ENCODE measurements at regions not wholly inside any gene's neighbourhood (a gene's known extent, or its start where the extent isn't known, plus 50 kb on each side); places are given as distances from the start of the nearest gene placed in this dataset.

DNA sequence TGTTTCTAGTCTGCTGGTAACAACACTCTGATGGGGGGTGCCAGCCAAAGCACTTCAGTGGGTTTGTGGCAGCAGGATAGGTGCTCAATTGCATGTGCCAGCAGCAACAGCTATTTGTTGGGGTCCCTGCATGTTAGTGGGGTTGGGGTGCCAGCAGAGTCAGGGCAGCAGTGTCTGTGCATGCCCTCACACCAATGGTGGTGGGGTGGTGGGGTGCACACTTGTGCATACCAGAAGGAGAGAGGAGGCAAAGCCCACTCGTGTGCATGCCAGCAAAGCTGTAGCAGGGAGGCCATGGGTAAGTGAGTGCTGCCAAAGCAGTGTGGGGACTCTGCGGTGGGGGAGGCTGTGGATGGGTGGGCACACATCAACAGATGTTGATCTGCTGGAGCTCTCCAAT, 232.2 kb downstream of the GABRG2 start:
- DNase-seq (ENCODE audit: low spot score) (no peak), ATAC-seq (no peak)
- intact Hi-C loops (cut with DNase I): no loop called here

DNA sequence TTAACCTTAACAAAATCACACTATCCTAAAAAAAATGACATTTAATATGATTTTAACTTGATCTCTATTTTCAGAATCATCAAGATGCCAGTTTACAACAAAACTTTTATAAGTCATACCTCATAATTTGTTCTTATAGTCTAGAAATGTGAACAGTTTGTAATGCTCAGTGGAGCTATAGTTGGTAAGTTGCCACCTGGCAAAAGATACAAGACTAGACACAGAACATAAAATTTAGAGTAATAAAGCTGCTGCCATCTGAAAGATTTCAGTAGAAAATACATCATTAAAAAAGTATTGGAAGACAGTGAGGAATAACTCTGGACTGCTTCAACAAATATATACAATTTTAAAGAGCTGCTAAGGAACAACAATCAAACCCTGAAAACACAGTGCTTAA, 233.8 kb downstream of the GABRG2 start:
- DNase-seq (ENCODE audit: low spot score) (no peak), ATAC-seq (no peak)
- intact Hi-C loops (cut with DNase I): no loop called here

- DNase-seq (ENCODE audit: low spot score): no peak
- intact Hi-C loops (cut with DNase I): no loop called here
- ATAC-seq: no peak
Observed at GRCh38 chr5:162323466-162323865, 255.9 kb downstream of the GABRG2 start.

- ATAC-seq (no peak), DNase-seq (ENCODE audit: low spot score) (no peak)
- intact Hi-C loops (cut with DNase I): no loop called here
Observed at GRCh38 chr5:162324328-162324727, 256.8 kb downstream of the GABRG2 start.

DNA sequence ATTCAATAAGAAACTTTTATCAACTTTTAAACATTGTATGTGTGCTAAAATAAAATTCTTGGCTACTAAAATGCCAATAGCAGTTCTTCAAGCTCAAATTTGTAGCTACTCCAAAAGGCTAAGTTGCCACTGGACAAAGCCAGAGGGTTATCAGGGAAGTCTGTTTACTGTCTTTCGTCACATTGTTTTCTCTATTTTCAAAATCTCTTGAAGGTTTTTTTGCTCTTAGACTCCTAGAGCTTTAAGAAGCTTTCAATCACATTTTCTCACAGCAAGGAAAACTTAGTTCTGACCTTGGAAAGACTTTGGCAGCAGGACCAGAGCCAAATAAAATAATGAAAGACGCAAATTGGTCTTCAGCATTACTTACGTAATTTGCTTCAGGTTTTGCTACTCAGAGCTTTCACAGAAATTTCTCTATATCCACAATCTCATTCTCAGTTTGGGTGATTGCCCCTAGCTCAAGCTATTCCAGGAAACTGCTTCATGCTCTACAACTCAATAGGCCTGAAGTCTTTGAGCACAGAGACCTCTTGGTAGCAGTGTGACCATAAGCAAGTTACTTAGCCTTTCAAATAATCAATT, 257.7 kb downstream of the GABRG2 start:
- ATAC-seq (peak; percentile 62), DNase-seq (ENCODE audit: low spot score) (no peak)
- intact Hi-C loops (cut with DNase I): no loop called here

DNA sequence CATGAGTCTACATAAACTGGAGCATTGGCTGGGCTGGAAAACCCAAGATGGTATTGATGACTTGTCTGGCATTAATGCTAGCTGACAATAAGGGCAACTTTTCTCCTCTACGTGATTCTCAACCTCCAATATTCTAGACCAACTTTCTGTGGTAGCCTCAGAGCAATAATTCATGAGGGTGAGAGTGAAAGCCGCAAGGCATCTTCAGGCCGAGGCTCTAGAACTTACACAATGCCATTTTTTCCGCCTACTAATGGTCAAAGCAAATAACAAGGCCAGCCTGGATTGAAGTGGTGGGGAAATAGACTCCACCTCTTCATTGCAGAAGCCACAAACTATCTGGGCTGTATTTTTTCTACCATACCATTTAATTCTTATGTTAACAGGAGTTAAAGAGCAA, 267.4 kb downstream of the GABRG2 start:
- DNase-seq (ENCODE audit: low spot score) (no peak), ATAC-seq (no peak)
- intact Hi-C loops (cut with DNase I): no loop called here

DNA sequence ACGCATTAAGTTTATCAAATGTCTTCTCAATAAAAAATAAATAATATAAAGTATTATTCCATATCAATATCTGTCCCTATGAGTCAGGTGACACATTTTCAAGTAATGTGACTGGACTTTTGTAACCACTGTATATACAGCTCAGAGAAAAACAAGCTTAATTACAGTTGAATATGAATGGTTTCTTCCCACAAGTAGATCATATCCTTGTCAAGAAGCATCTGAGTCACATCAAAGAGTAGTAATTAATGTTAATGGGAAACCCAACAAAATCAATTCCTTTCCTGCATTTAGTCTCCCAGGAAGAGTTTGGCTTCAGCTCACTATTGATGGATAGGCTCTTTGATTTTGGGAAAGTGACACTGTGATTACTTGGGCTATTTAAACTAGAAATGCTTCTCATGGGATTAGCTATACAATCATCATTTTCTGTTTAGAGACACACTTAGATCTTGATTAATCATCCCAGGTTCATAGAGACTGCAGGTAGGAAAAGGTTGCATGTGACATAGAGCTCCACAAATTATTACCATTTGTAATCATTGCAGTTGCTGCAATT, 292.9 kb downstream of the GABRG2 start:
- no peak for ATAC-seq
- intact Hi-C loops (cut with DNase I): no loop called here

DNA sequence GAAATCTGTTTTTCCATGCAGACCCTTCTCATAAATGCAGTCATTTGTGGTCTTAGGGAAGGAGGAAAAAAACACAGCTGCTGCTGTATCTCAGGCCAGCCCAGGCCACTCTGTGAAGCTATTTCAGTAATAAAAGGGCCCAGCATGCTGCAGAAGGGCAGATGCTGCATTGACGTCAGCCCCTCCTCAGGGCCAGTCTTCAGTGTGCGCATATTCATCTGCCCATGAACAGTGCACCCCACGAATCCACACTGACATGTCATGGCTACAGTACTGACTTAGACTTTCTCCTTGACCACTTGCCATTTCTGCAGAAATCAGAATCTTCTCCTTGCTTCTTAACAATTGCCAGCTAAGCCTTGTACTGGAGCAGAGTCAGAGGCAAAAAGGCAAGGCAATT, 304.7 kb downstream of the GABRG2 start:
- no peak for ATAC-seq
- intact Hi-C loops (cut with DNase I): no loop called here
- DNase-seq (ENCODE audit: low spot score): no peak

More for the DNA sequence above, 292.9 kb downstream of the GABRG2 start:
- DNase-seq (ENCODE audit: low spot score): no peak

DNA sequence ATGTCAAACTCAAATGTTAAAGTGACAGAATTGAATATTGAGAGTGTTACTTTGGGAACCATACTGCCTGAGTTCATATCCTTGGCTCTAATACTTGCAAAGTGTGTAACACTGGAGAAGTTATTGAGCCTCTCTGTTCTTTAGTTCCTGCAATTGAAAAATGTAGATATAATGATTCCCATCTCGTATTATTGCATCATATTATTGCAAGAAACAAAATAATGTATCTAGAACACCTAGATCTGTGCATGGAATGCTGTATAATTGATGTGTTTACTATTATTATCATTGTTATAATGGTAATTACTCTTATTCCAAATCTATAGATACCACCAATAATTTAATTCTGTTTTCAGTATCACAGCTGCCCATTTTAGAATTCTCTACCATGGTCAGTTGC, 310.3 kb downstream of the GABRG2 start:
- DNase-seq (ENCODE audit: low spot score) (no peak), ATAC-seq (no peak)
- intact Hi-C loops (cut with DNase I): no loop called here

GRCh38 chr5:162382839-162383238, 315.3 kb downstream of the GABRG2 start:
- DNase-seq (ENCODE audit: low spot score) (no peak), ATAC-seq (no peak)
- intact Hi-C loops (cut with DNase I): no loop called here

GRCh38 chr5:162384225-162384624, 316.7 kb downstream of the GABRG2 start:
- ATAC-seq: no peak
- DNase-seq (ENCODE audit: low spot score): no peak
- intact Hi-C loops (cut with DNase I): no loop called here

GRCh38 chr5:162391833-162392232, 324.3 kb downstream of the GABRG2 start:
- ATAC-seq (no peak), DNase-seq (ENCODE audit: low spot score) (no peak)
- intact Hi-C loops (cut with DNase I): no loop called here

GRCh38 chr5:162392336-162392735, 324.8 kb downstream of the GABRG2 start:
- DNase-seq (ENCODE audit: low spot score) (no peak), ATAC-seq (no peak)
- intact Hi-C loops (cut with DNase I): no loop called here

- intact Hi-C loops (cut with DNase I): no loop called here
- no peak for DNase-seq (ENCODE audit: low spot score)
- ATAC-seq: no peak
Observed at GRCh38 chr5:162393534-162393933, 326.0 kb downstream of the GABRG2 start.

- DNase-seq (ENCODE audit: low spot score): no peak
- intact Hi-C loops (cut with DNase I): no loop called here
- ATAC-seq: no peak
Observed at GRCh38 chr5:162407614-162408013, 340.0 kb downstream of the GABRG2 start.

- no peak for ATAC-seq
- no peak for DNase-seq (ENCODE audit: low spot score)
- intact Hi-C loops (cut with DNase I): no loop called here
Observed at GRCh38 chr5:162410365-162410764, 342.8 kb downstream of the GABRG2 start.

DNA sequence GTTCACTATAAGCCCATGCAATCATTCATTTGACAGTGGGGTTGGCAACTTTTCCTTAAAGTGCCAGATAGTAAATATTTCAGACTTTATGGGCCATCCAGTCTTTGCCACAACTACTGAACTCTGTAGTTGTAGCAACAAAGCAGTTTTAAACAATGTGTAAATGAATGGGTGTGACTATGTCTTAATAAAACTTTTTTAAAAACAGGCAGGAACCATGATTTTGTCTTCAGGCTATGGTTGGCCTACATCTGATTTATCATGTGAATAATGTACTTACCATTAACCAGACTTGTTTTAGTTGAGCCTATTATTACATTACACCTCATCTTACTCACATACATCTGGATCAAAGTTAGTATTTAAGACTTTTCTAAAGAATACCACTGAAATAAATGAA, 361.6 kb downstream of the GABRG2 start:
- intact Hi-C loops (cut with DNase I): no loop called here
- no peak for ATAC-seq
- no peak for DNase-seq (ENCODE audit: low spot score)

GRCh38 chr5:162434281-162434680, 366.7 kb downstream of the GABRG2 start:
- no peak for DNase-seq (ENCODE audit: low spot score)

GRCh38 chr5:162436055-162436454, 368.5 kb downstream of the GABRG2 start:
- DNase-seq (ENCODE audit: low spot score) (no peak), ATAC-seq (no peak)
- intact Hi-C loops (cut with DNase I): no loop called here

More at GRCh38 chr5:162434281-162434680, 366.7 kb downstream of the GABRG2 start:
- intact Hi-C loops (cut with DNase I): no loop called here
- ATAC-seq: no peak

GRCh38 chr5:162444129-162444762, 376.7 kb downstream of the GABRG2 start:
- intact Hi-C loops (cut with DNase I): no loop called here
- DNase-seq (ENCODE audit: low spot score): no peak
- no peak for ATAC-seq

DNA sequence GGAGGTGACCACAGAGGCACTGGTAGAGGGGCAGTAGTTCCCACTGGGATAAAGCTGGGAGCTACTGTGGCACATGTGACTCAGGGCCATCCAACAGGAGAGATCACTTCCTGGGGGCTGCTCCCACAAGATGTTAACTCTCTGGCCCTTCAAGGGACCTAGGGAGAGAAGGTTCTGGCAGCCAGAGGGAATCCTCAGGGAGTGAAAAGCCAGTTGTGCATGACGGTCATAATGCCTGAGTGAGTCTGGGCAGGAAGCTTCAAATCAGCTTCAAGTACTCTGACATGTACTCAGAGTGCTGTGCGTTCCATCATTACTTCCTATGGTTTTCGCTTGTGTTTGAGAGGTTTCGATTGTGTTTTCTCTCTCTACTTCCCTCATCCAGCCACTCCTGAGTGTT, 388.5 kb downstream of the GABRG2 start:
- intact Hi-C loops (cut with DNase I): no loop called here
- ATAC-seq (no peak), DNase-seq (ENCODE audit: low spot score) (no peak)
